HG03571 (cell line): ENCODE measurements at regions not wholly inside any gene's neighbourhood (a gene's known extent, or its start where the extent isn't known, plus 50 kb on each side); places are given as distances from the start of the nearest gene placed in this dataset.
"Not testable (repeated sequence)": the region's sequence is repeated elsewhere in the genome, so short reads cannot be mapped to it uniquely, and the experiment has no call there.

Experiments
- ATAC-seq: cut with Tn5 transposase; IDR thresholded peaks from one replicate; pipeline ENCODE4 v1.9.1; 2021; ENCODE audit not compliant: unreplicated experiment

DNA sequence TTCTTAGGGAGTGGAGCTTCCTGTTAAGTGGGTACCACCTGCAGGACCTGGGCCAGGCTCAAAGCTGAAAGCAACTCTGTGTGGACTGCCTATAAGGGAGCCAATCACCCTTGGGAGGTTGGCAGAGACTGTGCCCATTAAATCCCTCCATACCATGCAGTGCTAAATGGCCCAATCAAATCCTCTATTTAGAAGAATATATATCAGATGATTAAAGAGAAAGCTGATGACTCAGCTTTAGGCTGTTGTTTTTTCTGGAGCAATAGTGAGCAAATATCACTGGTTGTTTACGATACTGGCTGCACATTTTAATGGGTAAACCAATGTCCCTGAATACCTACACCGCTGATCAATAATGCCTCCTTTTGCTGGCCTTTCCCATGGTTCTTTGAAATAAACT lies 101.3 kb downstream of the TMX1 start:
- no peak for ATAC-seq

GRCh38 chr14:51342226-51342625 lies 102.2 kb downstream of the TMX1 start:
- no peak for ATAC-seq

DNA sequence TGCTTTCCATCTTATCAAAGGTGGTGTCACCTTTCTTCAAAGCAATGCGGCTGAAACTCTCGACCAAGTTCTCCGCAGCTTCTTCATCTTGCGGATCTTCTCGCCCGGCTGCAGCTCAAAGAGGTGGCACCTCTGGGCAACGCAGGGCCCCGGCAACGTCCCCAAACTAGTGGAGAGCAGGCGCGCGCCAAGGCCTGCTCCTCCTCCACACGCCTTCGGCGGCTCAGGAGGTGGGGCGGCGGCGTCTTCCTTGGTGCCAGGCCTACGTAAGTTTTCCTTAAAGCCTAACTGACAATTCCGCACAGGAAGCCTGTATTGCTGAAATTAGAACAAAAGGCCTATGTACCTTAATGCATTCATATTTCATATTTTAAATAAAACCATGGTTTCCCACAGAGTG lies 112.0 kb downstream of the TMX1 start:
- ATAC-seq: no peak

DNA sequence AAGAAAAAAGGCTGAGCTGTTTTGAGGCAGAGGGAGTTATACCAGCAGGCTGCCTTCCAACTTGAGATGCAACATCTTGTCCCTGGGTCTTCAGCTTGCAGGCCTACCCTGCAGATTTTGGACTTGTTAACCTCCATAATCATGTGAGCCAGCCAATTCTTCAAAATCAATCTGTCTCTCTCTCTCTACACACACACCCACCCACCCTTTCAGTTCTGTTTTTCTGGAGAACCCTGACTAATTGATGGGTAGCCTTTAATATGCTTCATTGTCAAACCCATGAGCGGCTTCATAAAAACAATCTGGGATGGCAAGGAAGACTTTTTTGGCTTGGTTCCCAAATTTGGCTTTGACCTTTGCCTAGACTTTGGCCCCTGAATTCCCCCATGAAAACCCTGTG lies 113.9 kb downstream of the TMX1 start:
- ATAC-seq: no peak

DNA sequence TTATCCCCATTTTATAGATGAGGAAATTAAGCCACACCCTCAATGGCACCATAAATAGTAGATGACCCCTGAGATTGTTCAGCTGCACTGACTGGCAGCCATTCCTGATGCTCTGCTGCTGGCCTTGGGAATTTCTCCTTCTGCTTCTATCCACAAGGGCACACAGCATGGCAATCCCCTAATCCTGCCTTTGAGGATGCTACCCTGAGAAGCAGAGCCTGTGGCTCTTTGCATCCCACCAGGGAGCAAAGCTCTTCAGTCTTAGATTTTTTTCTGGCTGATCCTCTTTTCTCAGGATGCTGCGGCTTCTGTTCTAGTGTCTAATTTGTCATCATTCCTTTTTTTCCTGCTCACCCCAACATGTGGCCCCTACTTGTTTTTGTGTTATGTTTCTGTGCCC lies 114.8 kb downstream of the TMX1 start:
- ATAC-seq: no peak

- no peak for ATAC-seq
These were observed 116.3 kb downstream of the TMX1 start for GRCh38 chr14:51356381-51356780.

GRCh38 chr14:51357250-51357649 lies 117.2 kb downstream of the TMX1 start:
- no peak for ATAC-seq

- ATAC-seq: no peak
These were observed 120.5 kb downstream of the TMX1 start for GRCh38 chr14:51360592-51360991.

GRCh38 chr14:51365241-51365965 lies 125.4 kb downstream of the TMX1 start:
- ATAC-seq: no peak

- not testable (repeated sequence) for ATAC-seq
These were observed 126.4 kb downstream of the TMX1 start for GRCh38 chr14:51366460-51366859.

DNA sequence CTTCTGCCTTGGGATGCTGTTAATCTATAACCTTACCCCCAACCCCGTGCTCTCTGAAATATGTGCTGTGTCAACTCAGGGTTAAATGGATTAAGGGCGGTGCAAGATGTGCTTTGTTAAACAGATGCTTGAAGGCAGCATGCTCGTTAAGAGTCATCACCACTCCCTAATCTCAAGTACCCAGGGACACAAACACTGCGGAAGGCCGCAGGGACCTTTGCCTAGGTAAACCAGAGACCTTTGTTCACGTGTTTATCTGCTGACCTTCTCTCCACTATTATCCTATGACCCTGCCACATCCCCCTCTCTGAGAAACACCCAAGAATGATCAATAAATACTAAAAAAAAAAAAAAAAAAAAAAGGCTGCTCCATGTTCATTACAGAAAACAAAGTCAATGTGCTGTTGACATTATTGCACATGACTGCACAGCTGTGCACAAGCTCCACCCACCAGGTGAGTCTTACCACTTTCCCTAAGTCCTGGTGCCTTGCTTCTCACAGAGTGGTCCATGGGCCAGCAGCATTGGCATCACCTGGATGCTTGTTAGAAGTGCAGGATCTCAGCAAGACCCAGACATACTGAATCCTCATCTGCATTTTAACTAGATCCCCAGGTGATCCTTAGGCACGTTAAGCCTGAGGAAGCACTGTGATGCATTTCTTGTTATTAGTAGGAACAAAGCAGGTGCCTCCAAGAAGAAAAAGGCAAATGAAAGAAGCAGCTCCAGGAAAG lies 127.0 kb downstream of the TMX1 start:
- not testable (repeated sequence) for ATAC-seq

GRCh38 chr14:51367600-51367931 lies 127.5 kb downstream of the TMX1 start:
- ATAC-seq: no peak

GRCh38 chr14:51368721-51369163 lies 128.7 kb downstream of the TMX1 start:
- ATAC-seq: no peak

- ATAC-seq: no peak
These were observed 129.8 kb downstream of the TMX1 start for GRCh38 chr14:51369814-51370213.

DNA sequence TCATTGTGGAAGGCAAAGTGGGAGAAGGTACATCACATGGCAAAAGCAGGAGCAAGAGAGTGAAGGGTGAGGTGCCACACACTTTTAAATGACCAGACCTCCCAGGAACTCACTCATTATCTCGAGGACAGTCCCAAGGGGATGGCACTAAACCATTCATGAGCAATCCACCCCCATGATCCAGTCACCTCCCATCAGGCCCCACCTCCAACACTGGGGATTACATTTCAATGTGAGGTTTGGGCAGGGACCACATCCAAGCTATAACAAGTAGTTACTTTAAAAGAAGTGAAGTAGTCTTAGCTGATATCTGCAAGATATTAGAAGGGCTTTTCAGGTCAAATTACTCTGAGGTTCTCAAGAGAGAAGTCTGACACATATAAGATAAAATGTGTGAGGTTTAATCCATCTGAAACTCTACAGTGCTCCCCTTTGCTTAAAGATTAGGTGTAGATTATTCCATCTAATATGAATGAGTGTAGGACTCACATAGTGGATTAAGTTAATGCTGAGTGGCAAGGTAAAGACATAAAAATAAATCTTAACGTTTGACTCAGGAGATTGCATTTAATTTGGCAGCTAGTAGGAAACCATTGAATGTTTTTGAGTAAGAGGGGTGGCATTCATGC lies 130.8 kb downstream of the TMX1 start:
- no peak for ATAC-seq

- not testable (repeated sequence) for ATAC-seq
These were observed 137.1 kb downstream of the TMX1 start for GRCh38 chr14:51377186-51377585.

- ATAC-seq: no peak
These were observed 142.5 kb downstream of the TMX1 start for GRCh38 chr14:51382506-51382905.

DNA sequence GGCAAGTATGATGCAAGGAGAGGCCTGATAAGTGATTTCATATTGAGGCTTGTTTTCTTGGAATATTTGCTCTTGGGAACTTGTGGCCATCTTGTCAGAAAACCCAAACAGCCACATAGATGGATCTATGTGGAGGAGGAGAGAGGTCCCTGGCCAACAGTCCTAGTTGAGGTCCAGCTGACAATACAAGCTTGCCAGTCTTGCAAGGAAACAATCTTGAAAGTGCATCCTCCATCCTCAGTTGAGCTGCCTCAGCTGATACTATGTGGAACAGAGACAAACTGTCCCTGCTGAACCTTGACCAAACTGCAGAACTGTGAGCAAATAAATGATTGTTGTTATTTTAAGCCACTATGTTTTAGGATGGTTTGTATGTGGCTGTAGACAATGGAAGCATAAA lies 146.4 kb downstream of the TMX1 start:
- ATAC-seq: no peak

GRCh38 chr14:51386983-51387735 lies 147.1 kb downstream of the TMX1 start:
- no peak for ATAC-seq

DNA sequence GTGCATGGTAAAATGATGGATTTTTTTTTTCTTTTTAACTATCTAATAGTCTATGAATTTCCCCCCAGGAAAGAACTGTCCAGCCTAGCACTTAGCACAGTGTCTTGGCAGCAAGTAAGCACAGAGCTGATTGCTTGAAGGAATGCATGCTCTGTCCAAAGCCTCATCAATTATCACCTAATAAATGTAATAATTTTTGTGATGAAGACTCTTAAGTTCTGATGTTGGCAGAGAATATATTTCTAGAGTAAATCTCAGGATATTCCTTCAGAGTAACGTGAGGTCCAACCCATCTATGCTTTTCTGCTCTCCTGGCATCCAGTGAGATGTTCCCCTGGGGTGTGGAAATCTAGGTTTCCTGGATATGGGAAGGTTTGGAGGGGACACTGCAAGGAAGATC lies 152.4 kb downstream of the TMX1 start:
- ATAC-seq: no peak

- no peak for ATAC-seq
These were observed 154.3 kb downstream of the TMX1 start for GRCh38 chr14:51394384-51394783.
